GM19395 (cell line): ENCODE measurements at regions not wholly inside any gene's neighbourhood (a gene's known extent, or its start where the extent isn't known, plus 50 kb on each side); places are given as distances from the start of the nearest gene placed in this dataset.

Source experiments
- ATAC-seq: cut with Tn5 transposase; IDR thresholded peaks from one replicate; pipeline ENCODE4 v1.9.1; 2021; ENCODE audit warnings: mild to moderate bottlenecking, moderate library complexity; ENCODE audit not compliant: unreplicated experiment

DNA sequence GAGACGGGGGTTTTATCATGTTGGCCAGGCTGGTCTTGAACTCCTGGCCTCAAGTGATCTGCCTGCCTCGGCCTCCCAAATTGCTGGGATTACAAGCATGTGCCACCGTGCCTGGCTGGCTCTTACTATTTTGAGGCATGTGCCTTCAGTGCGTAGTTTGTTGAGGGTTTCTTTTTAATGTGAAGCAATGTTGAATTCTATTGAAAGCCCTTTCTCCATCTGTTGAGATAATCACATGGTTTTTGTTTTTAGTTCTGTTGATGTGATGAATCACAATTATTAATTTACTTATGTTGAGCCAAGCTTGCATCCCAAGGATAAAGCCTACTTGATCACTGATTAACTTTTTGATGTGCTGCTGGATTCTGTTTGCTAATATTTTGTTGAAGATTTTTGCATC lies 290.9 kb downstream of the KCNRG start:
- ATAC-seq, result no peak

DNA sequence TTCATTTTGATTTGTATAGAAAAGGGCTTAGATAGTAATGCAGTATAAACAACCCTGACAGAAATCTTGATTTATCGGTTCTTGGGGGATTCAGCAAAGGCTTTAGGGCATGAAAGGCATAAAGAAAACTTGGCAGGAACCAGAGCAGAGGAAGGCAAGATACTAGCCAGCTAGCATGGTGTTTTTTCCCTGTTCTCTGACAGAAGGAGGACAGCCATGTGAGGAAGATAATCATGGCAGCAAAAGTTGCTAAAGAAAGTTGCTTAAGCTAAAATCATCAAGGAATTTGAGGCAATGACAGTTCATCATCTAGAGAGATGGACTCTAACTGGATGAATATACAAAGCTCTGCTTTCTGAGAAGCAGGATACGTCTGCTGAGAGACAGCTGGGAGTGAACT lies 294.1 kb downstream of the KCNRG start:
- ATAC-seq, result no peak

- ATAC-seq, result no peak
Measured at GRCh38 chr13:50309882-50310594, 294.8 kb downstream of the KCNRG start.

GRCh38 chr13:50310734-50311133 lies 295.5 kb downstream of the KCNRG start:
- ATAC-seq, result no peak

GRCh38 chr13:50318887-50319286 lies 303.6 kb downstream of the KCNRG start:
- ATAC-seq, result no peak

DNA sequence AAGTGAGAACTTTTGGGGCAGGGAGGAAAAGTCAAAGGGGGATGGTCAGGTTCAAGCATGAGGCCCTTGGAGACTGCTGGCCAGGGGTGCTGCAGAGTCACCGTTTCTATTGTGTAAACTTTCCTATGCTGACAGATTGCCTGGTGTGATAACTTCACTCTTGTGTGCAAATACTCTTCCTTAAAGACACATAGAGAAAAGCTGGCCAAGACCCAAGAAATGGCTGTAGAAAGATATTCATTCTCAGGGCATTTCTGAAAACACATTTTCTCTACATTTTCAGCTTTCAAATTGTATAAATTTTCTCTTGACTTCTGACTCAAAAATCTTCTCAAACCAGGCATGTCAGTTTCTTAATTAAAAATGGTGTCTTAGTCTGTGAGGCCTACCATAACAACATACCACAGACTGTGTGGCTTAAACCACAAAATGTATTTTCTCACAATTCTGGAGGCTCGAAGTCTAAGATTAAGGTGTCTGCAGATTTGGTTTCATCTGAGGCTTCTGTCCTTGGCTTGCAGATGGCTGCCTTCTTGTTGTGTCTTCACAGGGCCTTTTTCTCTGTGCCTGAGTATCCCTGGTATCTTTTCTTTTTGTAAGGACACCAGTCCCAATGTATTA lies 304.5 kb downstream of the KCNRG start:
- no peak for ATAC-seq

- ATAC-seq, result no peak
Measured at GRCh38 chr13:50320271-50320862, 305.1 kb downstream of the KCNRG start.

DNA sequence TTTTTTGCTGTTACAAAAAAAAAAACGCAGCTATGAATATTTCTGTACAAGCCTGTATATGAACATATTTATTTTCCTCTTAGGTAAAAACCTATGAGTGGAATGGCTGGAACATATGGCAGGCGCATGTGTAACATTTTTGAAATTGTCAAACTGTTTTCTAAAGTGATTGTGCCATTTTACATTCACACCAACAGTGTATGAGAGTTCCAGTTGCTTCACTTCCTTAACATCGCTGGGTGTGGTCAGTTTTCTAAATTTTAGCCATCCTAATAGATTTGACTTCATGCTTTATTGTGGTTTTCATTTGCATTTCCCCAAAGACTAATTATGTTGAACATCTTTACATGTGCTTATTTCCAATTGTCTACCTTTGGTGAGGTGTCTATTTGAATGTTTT lies 306.8 kb downstream of the KCNRG start:
- ATAC-seq, result no peak

GRCh38 chr13:50323440-50324065 lies 308.3 kb downstream of the KCNRG start:
- ATAC-seq, result no peak

- no peak for ATAC-seq
Measured at GRCh38 chr13:50326271-50326670, 311.0 kb downstream of the KCNRG start.

DNA sequence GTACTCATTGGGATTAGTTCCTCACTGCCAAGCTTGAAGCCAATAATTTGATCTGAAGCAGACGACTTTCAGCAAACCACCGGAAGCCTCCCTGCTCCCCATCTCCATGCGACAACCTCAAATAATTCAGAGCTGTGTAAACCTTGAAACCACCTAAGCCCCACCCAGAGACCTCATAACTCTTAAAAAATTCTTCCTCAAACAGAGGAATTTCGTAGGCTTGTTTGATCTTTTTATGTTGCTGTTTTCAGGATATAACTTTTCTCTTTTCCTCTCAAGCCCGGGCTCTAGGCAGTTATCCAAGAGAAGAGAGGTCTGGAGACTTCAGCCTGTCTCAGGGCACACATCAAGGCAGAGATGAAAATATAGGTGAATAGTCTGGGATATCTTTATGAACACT lies 311.6 kb downstream of the KCNRG start:
- no peak for ATAC-seq

- no peak for ATAC-seq
Measured at GRCh38 chr13:50334115-50334778, 319.0 kb downstream of the KCNRG start.

DNA sequence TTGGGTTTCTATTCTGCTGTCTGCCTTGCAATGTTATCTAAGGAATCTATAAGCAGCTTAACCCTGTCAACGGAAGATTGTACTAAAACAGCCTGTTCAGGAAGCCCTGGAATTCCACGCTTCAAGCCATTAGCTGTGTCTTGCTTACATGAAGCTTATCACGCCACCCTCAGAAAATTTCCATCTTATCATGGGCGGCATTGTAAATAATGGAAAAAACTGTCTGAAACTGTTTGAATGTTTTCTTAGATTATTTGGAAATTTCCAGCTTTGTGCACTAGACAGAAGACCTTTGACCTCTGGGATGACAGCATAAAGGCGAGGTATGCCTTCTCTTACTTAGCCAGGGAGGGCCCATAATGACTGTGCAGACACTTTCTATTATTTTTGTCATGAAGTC lies 319.7 kb downstream of the KCNRG start:
- ATAC-seq, result no peak

DNA sequence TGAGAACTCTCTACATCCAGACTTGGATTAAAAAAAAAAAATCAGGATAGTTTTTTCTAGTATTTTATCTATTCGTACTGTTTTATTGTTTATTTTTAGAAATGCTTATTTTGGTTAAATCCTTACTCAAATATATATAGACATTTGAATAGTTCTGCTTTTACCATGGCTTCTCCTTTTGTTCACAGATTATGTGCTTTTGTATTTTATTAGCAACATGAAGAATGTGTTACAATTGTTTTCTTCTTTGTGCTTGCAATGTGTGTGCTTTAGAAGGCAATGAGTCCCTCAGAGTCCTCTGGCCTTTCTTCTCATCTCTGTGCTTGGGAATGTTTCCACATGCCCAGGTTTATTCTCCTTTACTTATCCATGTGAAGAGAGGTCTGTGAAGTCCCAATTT lies 324.0 kb downstream of the KCNRG start:
- ATAC-seq, result no peak

- ATAC-seq, result no peak
Measured at GRCh38 chr13:50340146-50340545, 324.9 kb downstream of the KCNRG start.

GRCh38 chr13:50340551-50341287 lies 325.5 kb downstream of the KCNRG start:
- ATAC-seq, result no peak

- ATAC-seq, result no peak
Measured at GRCh38 chr13:50341526-50341925, 326.3 kb downstream of the KCNRG start.

- no peak for ATAC-seq
Measured at GRCh38 chr13:50344717-50345116, 329.5 kb downstream of the KCNRG start.

DNA sequence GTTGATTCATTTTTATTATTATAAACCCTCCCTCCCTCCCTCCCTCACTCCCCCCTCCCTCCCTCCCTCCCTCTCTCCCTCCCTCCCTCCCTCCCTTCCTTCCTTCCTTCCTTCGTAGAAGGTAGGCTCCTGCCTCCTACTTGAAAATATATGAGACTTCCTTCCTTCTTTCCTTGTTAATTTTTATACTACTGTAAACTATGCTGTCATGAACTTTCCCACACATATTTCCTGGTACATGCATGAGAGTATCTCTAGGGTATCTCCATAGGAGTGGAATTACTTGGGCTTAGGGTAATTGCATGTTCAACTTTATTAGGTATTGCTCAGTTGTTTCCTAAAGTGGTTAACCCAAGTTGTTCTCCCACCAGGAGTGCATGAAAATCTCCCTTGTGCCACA lies 330.6 kb downstream of the KCNRG start:
- ATAC-seq, result no peak

GRCh38 chr13:50348371-50348770 lies 333.1 kb downstream of the KCNRG start:
- no peak for ATAC-seq
